H1 (cell line): ENCODE measurements at regions not wholly inside any gene's neighbourhood (a gene's known extent, or its start where the extent isn't known, plus 50 kb on each side); places are given as distances from the start of the nearest gene placed in this dataset.

Experiments
- EZH2 ChIP-seq: fragments of 200-600 bp; sonication (generic); IDR thresholded peaks from 2 replicates; pipeline ENCODE4 v1.7.1; 2012; ENCODE audit warnings: low read depth, mild to moderate bottlenecking, moderate library complexity, low read length, inconsistent platforms; ENCODE audit not compliant: severe bottlenecking
- POLR2AphosphoS5 ChIP-seq: IDR thresholded peaks from 2 replicates; pipeline ENCODE4 v1.6.1; 2011; ENCODE audit warnings: low read depth, low read length
- SRF ChIP-seq: IDR thresholded peaks from 2 replicates; pipeline ENCODE4 v1.6.1; 2011; ENCODE audit warnings: mild to moderate bottlenecking, low read depth, low read length, moderate library complexity
- SUZ12 ChIP-seq: fragments of 200-600 bp; sonication (generic); IDR thresholded peaks from 2 replicates; pipeline ENCODE4 v1.6.1; 2012; ENCODE audit warnings: mild to moderate bottlenecking, inconsistent platforms, low read length, moderate library complexity, mixed read lengths

- no peak for TF ChIP-seq POLR2AphosphoS5
- no peak for TF ChIP-seq SUZ12
- no peak for TF ChIP-seq SRF
- TF ChIP-seq EZH2 = no peak
Measured at GRCh38 chr4:156695163-156695562, 276.4 kb downstream of the PDGFC start (continued).
